Panc1 (cell line): ENCODE measurements at regions not wholly inside any gene's neighbourhood (a gene's known extent, or its start where the extent isn't known, plus 50 kb on each side); places are given as distances from the start of the nearest gene placed in this dataset.

Experiments
- ATAC-seq: fragments of 200-7000 bp; cut with Tn5 transposase; 2 replicates; pipeline ENCODE4 v1.9.1; 2020; ENCODE audit warnings: mild to moderate bottlenecking, moderate library complexity
- BruUV-seq: library from RNA; stranded (reverse); fragments of 400-500 nt; replicated peaks from 2 replicates; lab custom pipeline; 2021; lab: Mats Ljungman, UMichigan
- CTCF ChIA-PET: fragments of 300-600 bp; sonication (Branson Sonifier 250); formaldehyde crosslinking; loops from one replicate; lab custom pipeline; 2022; ENCODE audit warnings: antibody characterized with exemption; lab: Charles Lee
- POLR2A ChIA-PET: fragments of 300-600 bp; sonication (Branson Sonifier 250); formaldehyde crosslinking; loops from one replicate; lab custom pipeline; 2022; ENCODE audit warnings: antibody characterized with exemption; lab: Charles Lee
- DNase-seq: peaks from one replicate; pipeline ENCODE4 v3.0.0-alpha.2; 2010; ENCODE audit warnings: low read depth, low spot score
- H3K27ac ChIP-seq: 2 replicates; pipeline ENCODE4 v1.5.1; 2011; ENCODE audit warnings: mild to moderate bottlenecking, low read length, inconsistent platforms
- H3K27me3 ChIP-seq: fragments of 200-500 bp; sonication (Bioruptor generic); 2 replicates; pipeline ENCODE4 v1.6.0; 2014; ENCODE audit warnings: low read length, inconsistent platforms; ENCODE audit not compliant: control insufficient read depth, insufficient read depth
- H3K36me3 ChIP-seq: fragments of 200-500 bp; sonication (Bioruptor generic); 2 replicates; pipeline ENCODE4 v1.5.1; 2014; ENCODE audit warnings: inconsistent platforms, mild to moderate bottlenecking, low read length, moderate library complexity; ENCODE audit not compliant: control insufficient read depth, insufficient read depth
- H3K4me1 ChIP-seq: 2 replicates; pipeline ENCODE4 v1.5.1; 2011; ENCODE audit warnings: inconsistent platforms, mild to moderate bottlenecking, low read length, moderate library complexity; ENCODE audit not compliant: control insufficient read depth, insufficient read depth
- H3K4me3 ChIP-seq, 2 experiments: 2 replicates each; pipeline ENCODE4 v1.5.1; 2011 to 2012; ENCODE audit warnings: low read depth in 2 of 2, low read length in 2 of 2, mild to moderate bottlenecking in 2 of 2, inconsistent platforms in 1 of 2, moderate library complexity in 1 of 2
- H3K9me3 ChIP-seq: fragments of 200-500 bp; sonication (Bioruptor generic); 2 replicates; pipeline ENCODE4 v1.5.1; 2014; ENCODE audit warnings: low read depth, mild to moderate bottlenecking, inconsistent platforms, low read length, moderate library complexity; ENCODE audit not compliant: control insufficient read depth, insufficient read depth
- POLR2AphosphoS5 ChIP-seq: IDR thresholded peaks from 2 replicates; pipeline ENCODE4 v1.6.1; 2012; ENCODE audit warnings: mild to moderate bottlenecking, low read depth, low read length, moderate library complexity
- SIN3A ChIP-seq: IDR thresholded peaks from 2 replicates; pipeline ENCODE4 v1.6.1; 2012; ENCODE audit warnings: low read depth, mild to moderate bottlenecking, low read length, moderate library complexity, borderline replicate concordance; ENCODE audit not compliant: insufficient read depth
- TCF7L2 ChIP-seq: IDR thresholded peaks from 2 replicates; pipeline ENCODE4 v1.6.1; 2011; ENCODE audit warnings: mild to moderate bottlenecking, low read depth, low read length, inconsistent platforms
- in situ Hi-C: cut with HindIII; loops from 2 replicates; pipeline ENCODE4 v1.10.0; 2016; ENCODE audit warnings: low sequenced_read_pairs, low pct_unique_long_range_greater_than_20kb
- intact Hi-C: fragments of 100-400 bp; cut with micrococcal nuclease; formaldehyde crosslinking; loops from one replicate; pipeline ENCODE4 v1.10.0; 2022; ENCODE audit not compliant: unreplicated experiment
- TF ChIP-seq, protein P1 (sequence below): fragments of 450-650 bp; IDR thresholded peaks from 2 replicates; pipeline ENCODE4 v1.5.1; 2017; ENCODE audit warnings: mild to moderate bottlenecking
- TF ChIP-seq, protein P2 (sequence below), 2 experiments: IDR thresholded peaks; 2 replicates each; pipeline ENCODE4 v1.6.1; 2011 to 2012; ENCODE audit warnings: low read depth in 2 of 2, control low read depth in 1 of 2, low read length in 1 of 2, mild to moderate bottlenecking in 1 of 2, moderate library complexity in 1 of 2; ENCODE audit not compliant: insufficient read depth in 1 of 2

DNA sequence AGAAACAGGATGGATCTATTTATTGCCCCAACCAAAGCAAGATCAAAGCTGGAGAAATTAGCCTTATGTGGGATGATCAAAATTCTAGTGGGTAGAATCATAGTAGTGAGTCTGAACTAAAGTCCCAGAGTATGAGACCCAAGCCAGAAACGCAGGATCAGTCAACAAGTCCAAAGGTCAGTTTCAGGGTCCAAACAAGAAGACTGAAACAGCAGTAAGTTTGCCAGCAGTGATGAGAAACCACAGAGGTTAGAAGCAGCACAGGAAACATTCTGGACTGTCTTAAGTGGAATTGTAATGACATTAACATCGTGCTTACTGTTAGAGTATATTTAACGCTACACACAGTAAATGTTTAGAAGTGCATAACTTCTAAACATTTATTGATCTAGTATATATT is 251.0 kb downstream of the LRRIQ3 start:
- BruUV-seq = no TSS peak
- in situ Hi-C loops = no loop called here

DNA sequence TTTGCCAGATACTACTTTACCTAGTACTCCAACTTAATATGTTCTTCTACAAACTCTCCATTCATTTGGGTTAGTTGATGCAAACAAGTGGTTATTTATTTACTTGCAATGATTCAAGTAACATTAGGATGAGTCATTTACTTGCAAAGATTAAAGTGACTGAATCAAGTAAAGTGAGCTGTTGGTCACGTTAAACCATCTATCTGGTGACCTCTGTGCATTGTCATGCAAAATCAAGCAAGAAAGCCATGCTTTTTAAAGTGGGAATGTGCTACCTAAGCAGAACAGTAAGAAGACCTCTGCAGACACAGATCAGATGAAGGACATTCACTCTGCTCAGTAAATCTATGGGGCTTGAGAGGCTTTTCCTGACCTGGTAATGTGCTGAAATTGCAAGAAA is 254.7 kb downstream of the LRRIQ3 start:
- POLR2A ChIA-PET = no interaction called here
- CTCF ChIA-PET = no interaction called here
- no peak overlapping the region for H3K4me3 ChIP-seq
- no peaks in the 10 kb centered on the region for H3K36me3 ChIP-seq
- no peak overlapping the region for H3K27ac ChIP-seq
- H3K4me1 ChIP-seq = no peaks in the 10 kb centered on the region
- TF ChIP-seq SIN3A (no peak), TCF7L2 (no peak), POLR2AphosphoS5 (no peak)
- TF ChIP-seq, protein P1, sequence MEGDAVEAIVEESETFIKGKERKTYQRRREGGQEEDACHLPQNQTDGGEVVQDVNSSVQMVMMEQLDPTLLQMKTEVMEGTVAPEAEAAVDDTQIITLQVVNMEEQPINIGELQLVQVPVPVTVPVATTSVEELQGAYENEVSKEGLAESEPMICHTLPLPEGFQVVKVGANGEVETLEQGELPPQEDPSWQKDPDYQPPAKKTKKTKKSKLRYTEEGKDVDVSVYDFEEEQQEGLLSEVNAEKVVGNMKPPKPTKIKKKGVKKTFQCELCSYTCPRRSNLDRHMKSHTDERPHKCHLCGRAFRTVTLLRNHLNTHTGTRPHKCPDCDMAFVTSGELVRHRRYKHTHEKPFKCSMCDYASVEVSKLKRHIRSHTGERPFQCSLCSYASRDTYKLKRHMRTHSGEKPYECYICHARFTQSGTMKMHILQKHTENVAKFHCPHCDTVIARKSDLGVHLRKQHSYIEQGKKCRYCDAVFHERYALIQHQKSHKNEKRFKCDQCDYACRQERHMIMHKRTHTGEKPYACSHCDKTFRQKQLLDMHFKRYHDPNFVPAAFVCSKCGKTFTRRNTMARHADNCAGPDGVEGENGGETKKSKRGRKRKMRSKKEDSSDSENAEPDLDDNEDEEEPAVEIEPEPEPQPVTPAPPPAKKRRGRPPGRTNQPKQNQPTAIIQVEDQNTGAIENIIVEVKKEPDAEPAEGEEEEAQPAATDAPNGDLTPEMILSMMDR = no peak
- TF ChIP-seq, protein P2, sequence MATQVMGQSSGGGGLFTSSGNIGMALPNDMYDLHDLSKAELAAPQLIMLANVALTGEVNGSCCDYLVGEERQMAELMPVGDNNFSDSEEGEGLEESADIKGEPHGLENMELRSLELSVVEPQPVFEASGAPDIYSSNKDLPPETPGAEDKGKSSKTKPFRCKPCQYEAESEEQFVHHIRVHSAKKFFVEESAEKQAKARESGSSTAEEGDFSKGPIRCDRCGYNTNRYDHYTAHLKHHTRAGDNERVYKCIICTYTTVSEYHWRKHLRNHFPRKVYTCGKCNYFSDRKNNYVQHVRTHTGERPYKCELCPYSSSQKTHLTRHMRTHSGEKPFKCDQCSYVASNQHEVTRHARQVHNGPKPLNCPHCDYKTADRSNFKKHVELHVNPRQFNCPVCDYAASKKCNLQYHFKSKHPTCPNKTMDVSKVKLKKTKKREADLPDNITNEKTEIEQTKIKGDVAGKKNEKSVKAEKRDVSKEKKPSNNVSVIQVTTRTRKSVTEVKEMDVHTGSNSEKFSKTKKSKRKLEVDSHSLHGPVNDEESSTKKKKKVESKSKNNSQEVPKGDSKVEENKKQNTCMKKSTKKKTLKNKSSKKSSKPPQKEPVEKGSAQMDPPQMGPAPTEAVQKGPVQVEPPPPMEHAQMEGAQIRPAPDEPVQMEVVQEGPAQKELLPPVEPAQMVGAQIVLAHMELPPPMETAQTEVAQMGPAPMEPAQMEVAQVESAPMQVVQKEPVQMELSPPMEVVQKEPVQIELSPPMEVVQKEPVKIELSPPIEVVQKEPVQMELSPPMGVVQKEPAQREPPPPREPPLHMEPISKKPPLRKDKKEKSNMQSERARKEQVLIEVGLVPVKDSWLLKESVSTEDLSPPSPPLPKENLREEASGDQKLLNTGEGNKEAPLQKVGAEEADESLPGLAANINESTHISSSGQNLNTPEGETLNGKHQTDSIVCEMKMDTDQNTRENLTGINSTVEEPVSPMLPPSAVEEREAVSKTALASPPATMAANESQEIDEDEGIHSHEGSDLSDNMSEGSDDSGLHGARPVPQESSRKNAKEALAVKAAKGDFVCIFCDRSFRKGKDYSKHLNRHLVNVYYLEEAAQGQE (IDR thresholded peaks at IDR 0.05; ENCODE audit: insufficient read depth in 1 of 2, low read depth in 2 of 2, low read length in 1 of 2) = no peak
- no peak for ATAC-seq
- no peak for DNase-seq
- in situ Hi-C loops = no loop called here
- no peaks in the 10 kb centered on the region for H3K27me3 ChIP-seq
- intact Hi-C loops = no loop called here
- no peaks in the 10 kb centered on the region for H3K9me3 ChIP-seq
- BruUV-seq = no TSS peak

More for the DNA sequence above, 251.0 kb downstream of the LRRIQ3 start:
- DNase-seq (no peak), ATAC-seq (no peak)
- ChIA-PET POLR2A (no interaction called here), CTCF (no interaction called here)
- TF ChIP-seq POLR2AphosphoS5 (no peak), TCF7L2 (no peak), SIN3A (no peak)
- TF ChIP-seq, protein P2 (IDR thresholded peaks at IDR 0.05; ENCODE audit: insufficient read depth in 1 of 2, low read depth in 2 of 2, low read length in 1 of 2) = no peak
- intact Hi-C loops = no loop called here
- Histone ChIP-seq H3K27me3 (no peaks in the 10 kb centered on the region), H3K4me3 (no peak overlapping the region), H3K4me1 (no peaks in the 10 kb centered on the region), H3K36me3 (no peaks in the 10 kb centered on the region), H3K9me3 (no peaks in the 10 kb centered on the region), H3K27ac (no peak overlapping the region)
